GM23338 (cell line): ENCODE measurements at regions not wholly inside any gene's neighbourhood (a gene's known extent, or its start where the extent isn't known, plus 50 kb on each side); places are given as distances from the start of the nearest gene placed in this dataset.

ENCODE experiments used
- ATAC-seq: fragments of 200-7000 bp; cut with Tn5 transposase; 3 replicates; pipeline ENCODE4 v1.9.1; 2020
- DNase-seq: peaks from one replicate; pipeline ENCODE4 v3.0.0-alpha.2; 2015; ENCODE audit warnings: low spot score
- H2AFZ ChIP-seq: fragments of 200-600 bp; sonication (generic); 2 replicates; pipeline ENCODE4 v1.8.0; 2016; ENCODE audit warnings: antibody characterized with exemption, mild to moderate bottlenecking, moderate library complexity
- H3F3A ChIP-seq: fragments of 200-600 bp; sonication (generic); replicated peaks from 2 replicates; pipeline ENCODE4 v1.8.0; 2017; ENCODE audit warnings: antibody characterized with exemption, mixed run types, low read depth
- H3K27ac ChIP-seq: fragments of 200-600 bp; sonication (generic); 2 replicates; pipeline ENCODE4 v1.6.1; 2016; ENCODE audit warnings: low read depth
- H3K27me3 ChIP-seq: fragments of 200-600 bp; sonication (generic); 2 replicates; pipeline ENCODE4 v1.8.0; 2016; ENCODE audit warnings: mild to moderate bottlenecking, mixed run types, moderate library complexity; ENCODE audit not compliant: insufficient read depth
- H3K36me3 ChIP-seq: fragments of 200-600 bp; sonication (generic); 2 replicates; pipeline ENCODE4 v1.8.0; 2016; ENCODE audit warnings: mild to moderate bottlenecking; ENCODE audit not compliant: insufficient read depth
- H3K4me1 ChIP-seq: fragments of 200-600 bp; sonication (generic); 2 replicates; pipeline ENCODE4 v1.8.0; 2016; ENCODE audit warnings: mild to moderate bottlenecking, moderate library complexity; ENCODE audit not compliant: insufficient read depth
- H3K4me2 ChIP-seq: fragments of 200-600 bp; sonication (generic); 2 replicates; pipeline ENCODE4 v1.7.1; 2017; ENCODE audit warnings: mixed run types
- H3K4me3 ChIP-seq: fragments of 200-600 bp; sonication (generic); 2 replicates; pipeline ENCODE4 v1.6.1; 2016; ENCODE audit warnings: mixed run types
- H3K79me2 ChIP-seq: fragments of 200-600 bp; sonication (generic); replicated peaks from 2 replicates; pipeline ENCODE4 v1.8.0; 2017; ENCODE audit warnings: mild to moderate bottlenecking; ENCODE audit not compliant: insufficient read depth
- H3K9me2 ChIP-seq: fragments of 200-600 bp; sonication (generic); 2 replicates; pipeline ENCODE4 v1.8.0; 2017; ENCODE audit not compliant: insufficient read depth
- H4K20me1 ChIP-seq: fragments of 200-600 bp; sonication (generic); replicated peaks from 2 replicates; pipeline ENCODE4 v1.8.0; 2017; ENCODE audit warnings: mild to moderate bottlenecking; ENCODE audit not compliant: insufficient read depth
- H3K27ac Mint-ChIP-seq: 2 replicates; pipeline ENCODE4 v1.8.0; 2020; ENCODE audit warnings: inconsistent platforms, mild to moderate bottlenecking, moderate library complexity, mixed read lengths
- H3K27me3 Mint-ChIP-seq: 3 replicates; pipeline ENCODE4 v1.8.0; 2022; ENCODE audit warnings: low read depth, mild to moderate bottlenecking, moderate library complexity, mixed read lengths, inconsistent platforms; ENCODE audit not compliant: insufficient read depth, poor library complexity
- H3K36me3 Mint-ChIP-seq: 3 replicates; pipeline ENCODE4 v1.8.0; 2021; ENCODE audit warnings: low read depth, mild to moderate bottlenecking, inconsistent platforms, moderate library complexity, mixed read lengths
- H3K4me1 Mint-ChIP-seq: 3 replicates; pipeline ENCODE4 v1.8.0; 2020; ENCODE audit warnings: mild to moderate bottlenecking, inconsistent platforms, mixed read lengths
- H3K4me3 Mint-ChIP-seq: 3 replicates; pipeline ENCODE4 v1.8.0; 2021; ENCODE audit warnings: moderate library complexity, mild to moderate bottlenecking, inconsistent platforms, mixed read lengths
- H3K9me3 Mint-ChIP-seq: 3 replicates; pipeline ENCODE4 v1.8.0; 2020; ENCODE audit warnings: moderate library complexity, mild to moderate bottlenecking, inconsistent platforms, mixed read lengths
- CREB1 ChIP-seq: fragments of 250-450 bp; sonication (Bioruptor Pico); IDR thresholded peaks from 2 replicates; pipeline ENCODE4 v1.5.0; 2020; ENCODE audit warnings: low read depth, mild to moderate bottlenecking, moderate library complexity
- EZH2 ChIP-seq: fragments of 200-600 bp; sonication (generic); IDR thresholded peaks from one replicate; pipeline ENCODE4 v1.8.0; 2017; ENCODE audit warnings: antibody characterized with exemption, mild to moderate bottlenecking, low read depth; ENCODE audit not compliant: unreplicated experiment
- EZH2phosphoT487 ChIP-seq: fragments of 200-600 bp; sonication (generic); IDR thresholded peaks from one replicate; pipeline ENCODE4 v1.8.1; 2018; ENCODE audit warnings: antibody characterized with exemption; ENCODE audit not compliant: unreplicated experiment
- JUNB ChIP-seq: IDR thresholded peaks from one replicate; pipeline ENCODE4 v1.6.1; 2016; ENCODE audit warnings: antibody characterized with exemption; ENCODE audit not compliant: unreplicated experiment
- NANOG ChIP-seq: IDR thresholded peaks from 2 replicates; pipeline ENCODE4 v1.6.1; 2016; ENCODE audit warnings: antibody characterized with exemption, borderline replicate concordance
- POLR2AphosphoS5 ChIP-seq: IDR thresholded peaks from 2 replicates; pipeline ENCODE4 v1.6.1; 2016; ENCODE audit warnings: antibody characterized with exemption, low read depth
- REST ChIP-seq: IDR thresholded peaks from one replicate; pipeline ENCODE4 v1.6.1; 2018; ENCODE audit warnings: antibody characterized with exemption; ENCODE audit not compliant: unreplicated experiment
- STAT1 ChIP-seq: IDR thresholded peaks from one replicate; pipeline ENCODE4 v1.6.1; 2016; ENCODE audit warnings: antibody characterized with exemption; ENCODE audit not compliant: unreplicated experiment
- ZNF114 ChIP-seq: fragments of 250-450 bp; sonication (Bioruptor Pico); IDR thresholded peaks from 2 replicates; pipeline ENCODE4 v1.5.0; 2020; ENCODE audit warnings: mild to moderate bottlenecking, moderate library complexity
- ZNF331 ChIP-seq: fragments of 250-450 bp; sonication (Bioruptor Pico); IDR thresholded peaks from 2 replicates; pipeline ENCODE4 v1.5.0; 2020; ENCODE audit warnings: low read depth, mild to moderate bottlenecking, moderate library complexity
- ZNF462 ChIP-seq: fragments of 250-450 bp; sonication (Bioruptor Pico); IDR thresholded peaks from 2 replicates; pipeline ENCODE4 v1.5.0; 2020; ENCODE audit warnings: mild to moderate bottlenecking, moderate library complexity

DNA sequence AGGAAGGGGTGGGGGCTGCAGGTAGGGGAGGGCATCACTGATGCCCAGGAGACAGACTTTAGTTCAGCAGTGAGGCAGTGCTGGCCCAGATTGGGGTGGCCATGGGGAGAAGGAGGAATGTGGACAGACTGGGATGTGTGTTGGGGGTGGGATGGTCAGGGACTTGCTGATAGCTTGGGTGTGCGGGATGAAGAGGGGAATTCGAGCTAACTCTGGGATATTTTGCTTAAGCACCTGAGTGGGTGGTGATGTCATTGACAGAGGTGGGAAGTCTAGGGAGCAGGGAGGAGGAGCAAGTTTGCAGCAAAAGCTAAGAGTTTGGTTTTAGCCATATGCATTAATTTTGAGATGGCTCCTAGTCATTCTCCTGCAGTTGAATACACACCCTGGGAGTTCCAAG lies 207.5 kb downstream of the RPLP1 start:
- DNase-seq (no peak), ATAC-seq (no peak)
- H3K27ac Mint-ChIP-seq, result no peak overlapping the region
- H3K9me3 Mint-ChIP-seq, result no peaks in the 10 kb centered on the region; the same call in 2 of the 3 replicates
- no peaks in the 10 kb centered on the region for H4K20me1 ChIP-seq
- H3K9me2 ChIP-seq, result no peaks in the 10 kb centered on the region
- no peaks in the 10 kb centered on the region for H3K4me1 ChIP-seq
- TF ChIP-seq REST (no peak), EZH2 (no peak), ZNF114 (CRISPR knock-in tag) (no peak), STAT1 (no peak), CREB1 (no peak), NANOG (no peak), EZH2phosphoT487 (no peak), ZNF331 (CRISPR knock-in tag) (no peak)
- H3F3A ChIP-seq, result no peaks in the 10 kb centered on the region
- no peak overlapping the region for H3K4me3 ChIP-seq
- H3K4me3 Mint-ChIP-seq, result no peak overlapping the region
- H3K4me2 ChIP-seq, result no peak overlapping the region
- no peaks in the 10 kb centered on the region for H3K27me3 ChIP-seq
- H3K4me1 Mint-ChIP-seq, result peaks cover under 1% of the 10 kb centered on the region
- H3K36me3 Mint-ChIP-seq, result no peaks in the 10 kb centered on the region
- H3K36me3 ChIP-seq, result no peaks in the 10 kb centered on the region
- H2AFZ ChIP-seq, result no peak overlapping the region
- H3K27ac ChIP-seq, result no peak overlapping the region
- no peaks in the 10 kb centered on the region for H3K79me2 ChIP-seq
- H3K27me3 Mint-ChIP-seq, result peaks cover 6% of the 10 kb centered on the region

DNA sequence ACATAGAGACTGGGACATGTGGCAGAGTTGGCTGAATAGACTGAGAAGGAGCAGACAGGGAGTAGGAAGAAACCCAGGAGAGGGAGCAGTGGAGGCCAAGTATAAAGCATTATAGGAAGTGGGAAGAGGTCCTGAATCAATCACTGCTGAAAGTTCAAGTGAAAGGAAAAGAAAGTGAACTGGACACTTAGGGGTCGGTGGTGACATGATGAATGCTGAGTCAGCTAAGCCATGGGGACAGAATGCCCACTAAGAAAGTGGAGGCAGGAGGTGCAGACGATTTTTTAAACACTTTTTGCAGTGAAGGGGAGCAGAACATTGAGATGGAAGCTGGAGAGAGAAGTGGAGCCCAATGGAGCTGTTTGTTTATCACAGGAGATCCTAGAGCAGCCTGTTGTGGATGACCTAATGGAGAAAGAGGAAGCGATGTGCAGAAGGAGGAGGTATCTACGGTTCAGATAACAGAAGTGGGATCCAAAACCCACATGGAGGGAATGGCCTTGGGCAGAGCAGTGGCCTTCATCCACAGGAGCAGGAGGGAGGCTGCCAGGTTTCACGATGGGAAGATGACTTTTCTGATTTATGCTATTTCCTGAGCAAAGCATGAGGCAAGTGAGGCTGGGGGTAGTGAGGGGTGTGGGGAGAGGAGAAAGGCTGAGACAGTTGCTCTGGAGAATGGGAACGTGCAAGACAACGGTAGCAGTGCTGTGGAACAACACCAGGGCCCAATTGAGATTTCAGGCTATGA lies 208.2 kb downstream of the RPLP1 start:
- ATAC-seq, result no peak
- TF ChIP-seq CREB1 (no peak), EZH2 (no peak), POLR2AphosphoS5 (no peak), JUNB (no peak), ZNF462 (CRISPR knock-in tag) (no peak), ZNF331 (CRISPR knock-in tag) (no peak), STAT1 (no peak)

More for the DNA sequence above, 208.2 kb downstream of the RPLP1 start:
- Mint-ChIP-seq H3K4me3 (no peak overlapping the region), H3K9me3 (no peaks in the 10 kb centered on the region; the same call in 2 of the 3 replicates), H3K27ac (no peak overlapping the region), H3K4me1 (peaks cover 4% of the 10 kb centered on the region), H3K27me3 (peaks cover 6% of the 10 kb centered on the region), H3K36me3 (no peaks in the 10 kb centered on the region)
- H3F3A ChIP-seq, result no peaks in the 10 kb centered on the region
- no peak for DNase-seq
- H3K36me3 ChIP-seq, result no peaks in the 10 kb centered on the region
- H3K27ac ChIP-seq, result no peak overlapping the region
- no peak overlapping the region for H3K4me2 ChIP-seq
- H3K79me2 ChIP-seq, result no peaks in the 10 kb centered on the region
- no peak overlapping the region for H3K4me3 ChIP-seq
- no peaks in the 10 kb centered on the region for H4K20me1 ChIP-seq
- H3K4me1 ChIP-seq, result no peaks in the 10 kb centered on the region
- no peaks in the 10 kb centered on the region for H3K27me3 ChIP-seq
- no peak overlapping the region for H2AFZ ChIP-seq
- no peaks in the 10 kb centered on the region for H3K9me2 ChIP-seq
